HG03460 (cell line): ENCODE measurements at regions not wholly inside any gene's neighbourhood (a gene's known extent, or its start where the extent isn't known, plus 50 kb on each side); places are given as distances from the start of the nearest gene placed in this dataset.
A peak's percentile ranks its signal among the peaks of the same experiment; 100 is the strongest.

Experiments used
- ATAC-seq: cut with Tn5 transposase; IDR thresholded peaks from one replicate; pipeline ENCODE4 v1.9.1; 2021; ENCODE audit not compliant: unreplicated experiment

- peak; percentile 47 for ATAC-seq
Measured at GRCh38 chr5:65068410-65068809, 299.7 kb downstream of the CWC27 start.

DNA sequence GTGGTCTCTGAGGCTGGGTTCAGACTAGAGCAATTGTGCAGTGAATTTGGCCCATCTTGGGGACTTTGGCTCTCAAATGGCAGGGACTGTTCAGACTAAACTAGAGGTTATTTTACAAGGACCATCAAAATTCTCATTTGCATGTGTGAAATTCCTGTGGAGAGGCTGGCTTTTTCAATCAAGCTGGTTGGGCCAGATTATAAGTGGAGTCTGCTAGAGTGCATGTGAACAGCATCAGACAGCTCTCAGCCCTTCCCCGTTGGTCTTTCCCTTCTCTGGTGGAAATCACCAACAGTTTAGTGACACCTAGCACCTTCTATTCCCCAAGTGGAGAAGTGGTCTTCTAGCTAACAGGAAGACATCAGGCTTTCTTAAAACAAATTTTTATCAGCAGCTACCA lies 301.3 kb downstream of the CWC27 start:
- no peak for ATAC-seq

- no peak for ATAC-seq
Measured at GRCh38 chr5:65072850-65073249, 304.1 kb downstream of the CWC27 start.

- no peak for ATAC-seq
Measured at GRCh38 chr5:65073250-65073661, 304.5 kb downstream of the CWC27 start.

GRCh38 chr5:65075623-65076250 lies 307.0 kb downstream of the CWC27 start:
- ATAC-seq: no peak

DNA sequence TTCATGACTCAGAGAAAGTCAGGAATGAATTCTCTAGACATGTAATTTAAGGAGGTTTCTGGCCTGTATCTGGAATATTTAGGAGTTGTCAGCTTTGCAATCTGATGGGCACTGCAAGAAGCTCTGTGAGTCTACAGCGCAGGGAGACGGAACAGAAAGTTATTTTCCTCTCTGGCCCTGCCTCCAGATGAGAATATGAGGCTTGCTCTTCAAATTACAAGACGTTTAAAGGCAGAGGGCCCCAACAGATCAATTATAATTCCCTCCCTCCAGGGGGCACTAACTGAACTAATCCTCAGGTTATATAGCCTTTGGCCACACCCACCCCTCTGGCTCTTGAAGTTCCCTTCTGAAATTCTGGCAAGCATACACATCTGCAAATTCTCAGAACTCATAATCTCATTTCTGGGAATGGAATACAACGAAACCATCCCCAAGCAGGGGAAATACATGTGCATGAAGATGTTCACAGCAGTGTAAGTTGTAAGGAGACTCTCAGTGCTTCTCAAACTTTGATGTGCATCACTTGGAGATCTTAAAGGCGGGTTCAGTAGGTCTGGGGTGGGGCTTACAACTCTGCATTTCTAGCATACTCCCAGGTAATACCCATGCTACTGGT lies 307.6 kb downstream of the CWC27 start:
- peak; percentile 89 for ATAC-seq

DNA sequence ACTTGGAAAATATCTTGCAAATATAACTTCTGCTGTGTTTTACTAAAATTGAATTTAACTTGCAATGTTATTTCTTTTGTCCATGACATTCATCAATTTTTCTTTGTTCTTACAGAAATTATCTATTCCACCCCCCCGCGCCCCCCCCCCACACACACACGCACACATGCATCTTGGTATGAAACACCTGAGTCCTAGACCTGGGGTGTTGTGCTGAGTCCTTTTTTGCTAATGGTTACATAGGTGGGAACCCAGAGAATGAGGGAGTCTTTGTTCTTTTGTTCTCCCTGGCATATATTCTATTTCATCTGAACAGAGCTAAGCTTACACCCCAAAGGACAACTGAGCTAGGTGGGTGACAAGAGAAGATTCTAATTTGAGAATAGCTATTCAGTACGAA lies 308.9 kb downstream of the CWC27 start:
- ATAC-seq: no peak

- no peak for ATAC-seq
Measured at GRCh38 chr5:65078331-65078730, 309.6 kb downstream of the CWC27 start.

- ATAC-seq: no peak
Measured at GRCh38 chr5:65081071-65081470, 312.3 kb downstream of the CWC27 start.

DNA sequence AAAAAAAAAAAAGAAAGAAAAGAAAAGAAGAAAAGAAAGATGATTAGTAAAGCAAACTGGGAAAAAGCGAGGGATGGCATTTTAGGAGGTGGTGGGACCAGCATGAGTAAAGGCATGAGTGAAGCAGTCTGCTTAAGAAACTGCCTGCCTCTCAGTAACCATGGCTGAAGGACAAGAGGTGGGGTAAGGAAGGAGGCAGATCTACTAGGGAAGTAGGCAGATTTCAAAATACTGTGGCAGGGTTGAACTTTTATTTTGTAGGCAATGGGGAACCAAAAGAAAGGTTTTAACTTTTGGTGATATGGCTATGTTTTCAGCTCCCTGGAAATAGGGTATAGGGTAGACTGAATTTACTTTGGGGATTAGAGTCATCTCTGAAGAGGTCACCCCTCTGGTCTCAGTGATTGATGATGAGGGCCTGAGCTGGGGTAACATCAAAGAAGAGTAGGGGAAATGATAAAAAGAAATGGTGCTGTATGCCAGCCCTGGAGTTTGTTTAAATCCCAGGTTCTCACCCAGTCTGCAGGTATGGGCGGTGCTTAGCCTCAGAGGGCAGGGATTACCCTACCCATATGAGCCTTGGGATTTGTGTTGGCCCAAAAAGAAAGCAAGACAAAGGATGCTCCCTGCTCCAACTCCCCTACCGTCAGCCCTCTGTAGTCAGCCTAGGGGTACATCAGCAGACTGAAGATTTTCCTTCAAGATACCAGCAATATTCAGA lies 316.2 kb downstream of the CWC27 start:
- no peak for ATAC-seq

- no peak for ATAC-seq
Measured at GRCh38 chr5:65085516-65085850, 316.8 kb downstream of the CWC27 start.

DNA sequence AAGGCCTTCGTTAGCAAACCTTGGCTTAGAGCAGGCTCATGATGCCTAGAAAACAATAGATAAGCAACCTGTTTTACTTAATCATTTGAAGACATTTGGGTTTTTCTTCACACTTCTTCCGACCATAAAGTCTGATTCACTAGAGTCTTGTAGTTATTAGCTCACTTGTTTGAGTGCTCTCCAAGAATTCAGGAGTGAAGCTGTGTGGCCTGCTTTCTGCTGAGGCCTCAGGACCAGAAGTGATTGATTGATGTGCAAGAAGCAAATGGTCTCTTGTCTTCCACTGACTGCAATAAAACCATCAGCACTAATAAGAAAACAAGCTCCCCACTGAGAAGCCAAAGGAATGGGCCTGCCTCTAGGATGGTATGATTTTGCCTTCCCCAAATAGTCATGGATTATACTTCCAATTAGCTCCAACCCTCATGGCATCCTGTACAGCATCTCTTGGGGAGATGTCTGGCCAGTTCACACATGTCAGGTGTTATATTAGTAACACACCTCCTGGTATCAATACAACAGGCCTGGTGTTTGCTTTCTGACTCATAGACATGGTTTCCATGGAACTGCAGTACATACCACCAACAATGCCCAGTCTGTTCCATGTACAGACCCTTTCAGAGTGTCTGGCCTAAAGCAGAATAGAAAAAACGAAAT lies 317.6 kb downstream of the CWC27 start:
- ATAC-seq: no peak

DNA sequence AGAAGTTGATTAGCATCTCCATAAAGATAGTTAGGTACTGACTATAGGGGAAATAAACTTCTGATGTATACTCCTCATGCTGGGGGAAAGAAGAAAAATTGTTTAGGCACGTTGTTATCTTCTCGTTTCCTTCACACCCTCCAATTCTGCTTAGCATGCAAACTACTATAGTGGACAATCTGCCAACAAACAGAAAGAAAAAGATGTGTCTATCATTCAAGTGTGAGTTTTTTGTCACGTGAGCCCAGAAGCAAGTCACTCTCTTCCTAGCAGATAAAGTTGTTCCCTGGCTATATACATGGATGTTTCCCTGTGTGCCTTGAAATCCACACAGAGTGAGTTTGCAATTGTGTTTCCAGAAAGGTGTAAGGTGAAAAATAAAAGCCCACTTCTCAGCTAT lies 318.4 kb downstream of the CWC27 start:
- no peak for ATAC-seq

DNA sequence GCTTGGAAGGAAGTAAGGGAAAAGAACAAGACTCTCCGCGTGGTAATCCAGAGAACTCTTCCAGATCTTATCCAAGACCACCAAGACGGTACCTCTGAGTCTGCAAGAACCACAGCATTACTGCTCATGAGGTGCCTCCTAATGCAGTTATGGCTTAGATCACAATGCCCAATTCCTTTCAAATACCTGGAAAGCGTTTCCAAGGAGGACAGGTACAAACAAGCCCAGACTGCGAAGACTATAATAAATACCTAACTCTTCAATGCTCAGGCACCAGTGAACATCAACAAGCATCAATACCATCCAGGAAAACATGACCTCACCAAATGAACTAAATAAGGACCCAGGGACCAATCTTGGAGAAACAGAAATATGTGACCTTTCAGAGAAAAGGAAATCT lies 325.5 kb downstream of the CWC27 start:
- no peak for ATAC-seq

- no peak for ATAC-seq
Measured at GRCh38 chr5:65098393-65098792, 329.7 kb downstream of the CWC27 start.
